CD4-positive, alpha-beta T cell treated with Interleukin-17A for 1 hour (primary cell): ENCODE measurements at regions not wholly inside any gene's neighbourhood (a gene's known extent, or its start where the extent isn't known, plus 50 kb on each side); places are given as distances from the start of the nearest gene placed in this dataset.

Experiments
- DNase-seq: peaks from one replicate; pipeline ENCODE4 v3.0.0-alpha.2; 2020

GRCh38 chr7:155984609-155985405 lies 172.5 kb upstream of the SHH start:
- DNase-seq, result no peak

GRCh38 chr7:155984028-155984580 lies 171.8 kb upstream of the SHH start:
- no peak for DNase-seq

GRCh38 chr7:155983176-155983815 lies 171.0 kb upstream of the SHH start:
- DNase-seq, result no peak

DNA sequence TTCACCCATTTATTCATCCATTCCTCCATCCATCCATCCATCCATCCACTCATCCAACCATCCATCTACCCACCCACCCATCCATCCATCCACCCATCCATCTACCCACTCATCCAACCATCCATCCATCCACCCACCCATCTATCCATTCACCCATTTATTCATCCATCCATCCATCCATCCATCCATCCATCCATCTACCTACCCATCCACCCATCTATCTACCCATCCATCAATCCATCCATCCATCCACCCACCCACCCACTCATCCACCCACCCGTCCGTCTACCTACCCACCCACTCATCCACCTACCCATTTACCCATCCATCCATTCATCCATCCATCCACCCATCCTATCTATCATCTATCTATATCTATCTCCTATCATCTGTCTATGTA lies 169.4 kb upstream of the SHH start:
- DNase-seq, result no peak

GRCh38 chr7:155980841-155981240 lies 168.6 kb upstream of the SHH start:
- DNase-seq, result no peak

DNA sequence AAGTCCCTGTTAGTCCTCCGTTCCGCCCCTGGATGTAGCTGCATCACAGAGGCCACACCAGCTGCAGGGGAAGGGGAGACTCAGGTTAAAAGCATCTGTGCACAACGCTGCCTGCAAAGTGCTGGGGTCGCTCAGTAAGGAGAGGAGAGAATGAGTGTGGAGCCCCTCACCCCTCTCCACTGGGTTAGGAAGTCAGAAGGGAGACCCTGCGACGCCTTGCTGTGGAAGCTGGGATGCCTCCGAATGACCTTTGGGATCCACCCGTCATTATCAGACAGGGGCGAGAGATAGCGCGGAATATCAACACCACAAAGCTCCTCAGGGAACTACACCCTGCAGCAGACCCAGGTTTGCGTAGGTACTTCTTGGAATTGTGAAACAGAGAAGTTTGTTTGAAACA lies 167.7 kb upstream of the SHH start:
- no peak for DNase-seq

- DNase-seq, result no peak
These were observed 167.3 kb upstream of the SHH start for GRCh38 chr7:155979566-155979965.

GRCh38 chr7:155975490-155975889 lies 163.2 kb upstream of the SHH start:
- no peak for DNase-seq

DNA sequence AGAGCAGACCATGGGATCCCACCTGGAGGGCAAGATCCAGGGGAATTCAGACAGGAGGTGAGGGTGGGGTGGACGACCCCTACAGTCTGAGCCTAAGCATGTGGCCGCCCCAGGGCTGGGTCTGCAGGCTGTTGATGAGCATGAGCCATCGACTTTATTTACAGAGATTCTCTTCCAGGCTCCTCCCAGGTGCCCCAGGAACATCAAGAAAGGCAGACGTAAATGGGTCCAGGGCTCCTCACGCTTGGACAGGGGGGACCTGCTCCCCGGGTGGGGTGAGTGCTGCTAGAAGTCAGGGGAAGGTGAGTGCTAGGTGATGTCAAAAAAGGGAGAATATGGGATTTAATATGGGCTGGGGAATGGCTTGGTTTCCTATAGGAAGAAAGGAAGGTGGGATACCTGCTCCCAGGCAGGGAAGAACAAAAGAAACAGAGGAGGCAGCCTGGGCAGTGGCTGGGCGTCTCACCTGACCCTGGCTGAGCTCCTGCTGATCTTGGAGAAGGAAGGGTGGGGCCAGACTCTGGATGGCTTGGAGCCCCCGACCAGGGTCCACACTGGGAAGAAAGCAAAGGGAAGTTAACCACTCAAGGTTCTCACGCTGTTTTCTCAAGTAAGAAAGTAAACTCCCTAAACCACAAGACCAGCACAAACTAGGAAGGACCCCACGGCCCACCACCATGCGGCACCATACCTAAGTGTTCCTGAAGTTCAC lies 162.1 kb upstream of the SHH start:
- DNase-seq, result no peak

DNA sequence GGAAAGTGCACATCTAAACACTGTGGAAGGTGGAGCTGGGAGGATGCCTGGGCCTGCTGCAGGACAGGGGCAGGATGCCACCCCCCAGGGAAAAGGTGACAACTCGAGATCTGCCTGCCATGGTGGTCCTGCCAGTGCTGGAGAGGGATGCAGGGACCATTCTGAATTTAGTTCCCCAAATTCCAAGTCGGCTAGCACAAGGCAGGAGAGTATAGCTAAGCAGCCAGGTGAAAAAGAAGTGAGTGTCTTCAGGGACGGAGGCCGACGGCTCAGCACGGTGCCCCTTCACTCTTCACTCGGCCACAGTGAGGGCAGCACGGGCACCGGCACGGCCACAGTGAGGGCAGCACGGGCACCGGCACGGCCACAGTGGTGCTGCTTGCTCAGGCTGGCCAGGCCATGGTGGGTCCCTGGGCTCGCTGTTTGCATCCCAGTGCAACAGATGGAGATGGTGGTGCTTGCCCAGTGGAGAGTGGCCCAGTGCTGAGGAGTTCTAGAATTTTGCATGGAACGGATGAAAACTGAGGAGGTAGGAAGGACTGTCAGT lies 161.3 kb upstream of the SHH start:
- no peak for DNase-seq

DNA sequence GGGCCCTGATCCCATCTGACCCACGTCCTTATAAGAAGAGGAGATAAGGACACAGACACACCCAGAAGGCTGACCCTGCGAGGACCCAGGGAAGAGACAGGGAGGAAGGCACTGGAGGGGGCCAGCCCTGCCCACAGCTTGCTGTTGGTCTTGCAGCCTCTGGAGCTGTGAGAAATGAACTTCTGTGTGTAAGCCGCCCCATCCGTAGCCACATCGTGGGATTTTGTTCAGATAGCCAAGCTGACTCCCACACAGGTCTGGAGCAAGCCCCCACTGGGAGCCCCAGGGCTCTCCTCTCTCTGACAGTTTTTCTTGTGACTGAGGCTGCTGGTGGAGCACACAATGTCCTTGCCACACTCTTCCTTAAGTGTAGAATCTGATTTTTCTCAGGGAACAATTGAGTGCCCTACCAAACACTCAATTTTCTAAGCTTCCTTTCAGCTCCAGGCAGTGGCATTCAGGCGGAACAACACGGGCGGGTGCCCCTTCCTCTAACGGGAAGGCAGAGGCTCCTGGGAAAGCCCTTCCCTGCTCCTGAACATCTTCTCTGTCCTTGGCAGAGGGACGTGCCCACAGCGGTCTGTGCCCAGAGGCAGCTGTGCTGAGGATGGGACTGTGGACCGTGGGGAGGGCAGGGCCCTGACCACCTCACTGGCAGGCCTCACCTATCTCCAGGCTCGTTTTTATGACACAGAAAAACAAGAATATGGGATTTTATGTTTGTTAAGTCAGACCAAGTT lies 160.6 kb upstream of the SHH start:
- DNase-seq, result no peak

GRCh38 chr7:155972247-155972646 lies 160.0 kb upstream of the SHH start:
- no peak for DNase-seq

DNA sequence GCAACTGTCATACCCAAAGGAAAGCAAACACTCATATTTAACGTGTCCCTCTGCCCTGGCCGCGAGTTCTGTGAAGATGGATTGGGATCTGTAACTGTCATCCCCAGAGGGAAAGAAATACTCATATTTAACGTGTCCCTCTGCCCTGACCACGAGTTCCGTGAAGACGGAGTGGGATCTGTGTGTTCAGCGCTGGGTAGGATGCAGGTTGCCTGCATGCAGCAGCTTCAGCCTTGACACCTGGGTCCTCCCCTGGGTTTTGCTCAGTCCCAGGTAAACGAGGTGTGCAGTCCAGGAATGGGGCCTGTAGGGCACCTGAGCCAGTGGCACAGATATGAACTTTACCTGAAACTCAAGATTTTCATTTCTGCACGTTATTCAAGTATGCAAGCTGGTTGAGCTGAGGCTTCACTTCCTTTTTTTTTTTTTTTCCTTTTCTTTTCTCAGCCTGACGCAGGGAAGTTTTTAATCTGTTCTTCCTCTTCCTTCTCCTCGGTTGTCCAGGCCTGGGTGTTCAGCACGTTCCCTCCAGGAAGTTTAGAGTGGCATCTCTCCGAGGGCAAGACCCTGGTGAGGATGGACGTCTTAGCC lies 159.0 kb upstream of the SHH start:
- no peak for DNase-seq

- no peak for DNase-seq
These were observed 157.1 kb upstream of the SHH start for GRCh38 chr7:155969192-155969929.

GRCh38 chr7:155965010-155965409 lies 152.7 kb upstream of the SHH start:
- no peak for DNase-seq

DNA sequence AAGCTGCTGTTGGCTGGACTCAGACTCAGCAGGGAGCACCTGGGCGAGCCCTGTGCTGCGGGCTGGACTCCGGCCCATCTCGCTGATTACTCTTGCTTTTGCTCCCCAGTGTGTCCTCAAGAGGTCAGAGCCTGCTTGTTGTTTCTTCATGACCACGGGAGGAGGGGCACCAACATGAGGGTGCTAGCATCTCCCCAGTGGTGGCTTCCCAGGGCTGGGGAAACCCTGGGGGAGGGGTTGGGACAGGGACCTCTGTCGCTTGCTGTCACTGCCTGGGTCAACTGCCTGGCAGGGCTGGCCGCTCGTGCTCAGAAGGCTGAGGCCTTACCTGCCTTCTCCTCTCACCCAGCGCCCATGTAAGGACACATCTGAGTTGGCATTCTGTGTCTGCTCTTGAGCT lies 152.3 kb upstream of the SHH start:
- no peak for DNase-seq

DNA sequence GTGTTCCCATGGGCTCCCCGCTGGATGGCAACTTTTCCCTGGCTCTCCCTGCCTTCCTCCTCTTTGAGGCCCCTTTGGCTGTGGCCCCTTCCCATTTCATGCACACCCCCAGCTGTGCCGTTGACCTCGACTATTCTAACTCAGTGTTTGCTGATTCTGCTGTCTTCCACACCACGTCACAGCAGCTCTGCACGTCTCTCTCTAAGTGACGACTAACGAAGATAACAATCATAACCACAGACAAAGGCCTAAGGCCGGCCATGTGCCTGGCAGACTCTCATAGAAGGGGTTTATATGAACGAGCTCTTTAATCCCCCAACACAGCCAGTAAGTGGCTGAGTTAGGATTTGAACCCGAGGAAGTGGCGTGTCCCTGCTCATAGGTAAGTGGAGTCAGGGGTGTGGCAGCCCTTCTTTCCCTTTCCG lies 151.5 kb upstream of the SHH start:
- DNase-seq, result no peak

GRCh38 chr7:155963356-155963755 lies 151.1 kb upstream of the SHH start:
- DNase-seq, result no peak

GRCh38 chr7:155962968-155963300 lies 150.7 kb upstream of the SHH start:
- DNase-seq, result no peak

DNA sequence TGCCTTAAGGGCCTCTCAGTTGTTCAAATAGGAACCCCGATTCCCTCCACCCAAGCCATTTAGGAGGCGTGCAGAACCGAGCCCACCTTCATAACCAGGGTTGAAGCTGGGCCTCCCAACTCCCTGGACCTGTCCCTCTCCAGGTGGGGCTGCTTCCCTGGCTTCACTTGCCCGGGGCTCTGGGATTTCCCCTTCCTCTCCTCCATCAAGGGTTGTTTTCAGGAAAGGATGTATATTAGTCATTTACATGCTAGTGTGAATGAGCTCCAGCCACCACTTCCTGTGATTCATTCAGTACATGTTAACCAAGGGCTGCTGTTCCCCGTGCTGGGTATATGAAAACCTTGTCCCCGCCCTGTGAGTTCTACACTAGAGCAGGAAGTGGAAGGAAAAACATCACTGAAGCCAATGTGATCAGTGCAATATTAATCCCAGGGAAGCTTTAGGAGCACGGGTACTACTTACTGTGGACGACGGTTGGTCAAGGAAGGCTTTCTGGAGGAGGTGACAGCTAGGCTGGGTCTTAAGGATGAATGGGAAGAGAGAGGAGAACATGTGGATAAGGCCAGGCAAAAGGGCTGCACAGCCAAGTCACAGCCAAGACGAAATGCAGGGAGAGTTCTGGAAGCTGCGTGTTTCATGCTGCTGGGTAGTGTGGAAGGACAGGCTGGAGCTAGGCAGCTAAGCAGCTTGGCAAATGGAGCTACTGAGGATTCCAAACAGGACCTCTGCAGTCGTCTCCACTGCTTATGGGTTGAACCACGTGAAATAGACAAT lies 150.1 kb upstream of the SHH start:
- DNase-seq, result no peak
